Panc1 (cell line): ENCODE measurements at regions not wholly inside any gene's neighbourhood (a gene's known extent, or its start where the extent isn't known, plus 50 kb on each side); places are given as distances from the start of the nearest gene placed in this dataset.

Experiments
- ATAC-seq: fragments of 200-7000 bp; cut with Tn5 transposase; 2 replicates; pipeline ENCODE4 v1.9.1; 2020; ENCODE audit warnings: mild to moderate bottlenecking, moderate library complexity
- BruUV-seq: library from RNA; stranded (reverse); fragments of 400-500 nt; replicated peaks from 2 replicates; lab custom pipeline; 2021; lab: Mats Ljungman, UMichigan
- CTCF ChIA-PET: fragments of 300-600 bp; sonication (Branson Sonifier 250); formaldehyde crosslinking; loops from one replicate; lab custom pipeline; 2022; ENCODE audit warnings: antibody characterized with exemption; lab: Charles Lee
- POLR2A ChIA-PET: fragments of 300-600 bp; sonication (Branson Sonifier 250); formaldehyde crosslinking; loops from one replicate; lab custom pipeline; 2022; ENCODE audit warnings: antibody characterized with exemption; lab: Charles Lee
- DNase-seq: peaks from one replicate; pipeline ENCODE4 v3.0.0-alpha.2; 2010; ENCODE audit warnings: low read depth, low spot score
- H3K27ac ChIP-seq: 2 replicates; pipeline ENCODE4 v1.5.1; 2011; ENCODE audit warnings: mild to moderate bottlenecking, low read length, inconsistent platforms
- H3K27me3 ChIP-seq: fragments of 200-500 bp; sonication (Bioruptor generic); 2 replicates; pipeline ENCODE4 v1.6.0; 2014; ENCODE audit warnings: low read length, inconsistent platforms; ENCODE audit not compliant: control insufficient read depth, insufficient read depth
- H3K36me3 ChIP-seq: fragments of 200-500 bp; sonication (Bioruptor generic); 2 replicates; pipeline ENCODE4 v1.5.1; 2014; ENCODE audit warnings: inconsistent platforms, mild to moderate bottlenecking, low read length, moderate library complexity; ENCODE audit not compliant: control insufficient read depth, insufficient read depth
- H3K4me1 ChIP-seq: 2 replicates; pipeline ENCODE4 v1.5.1; 2011; ENCODE audit warnings: inconsistent platforms, mild to moderate bottlenecking, low read length, moderate library complexity; ENCODE audit not compliant: control insufficient read depth, insufficient read depth
- H3K4me3 ChIP-seq, 2 experiments: 2 replicates each; pipeline ENCODE4 v1.5.1; 2011 to 2012; ENCODE audit warnings: low read depth in 2 of 2, low read length in 2 of 2, mild to moderate bottlenecking in 2 of 2, inconsistent platforms in 1 of 2, moderate library complexity in 1 of 2
- H3K9me3 ChIP-seq: fragments of 200-500 bp; sonication (Bioruptor generic); 2 replicates; pipeline ENCODE4 v1.5.1; 2014; ENCODE audit warnings: low read depth, mild to moderate bottlenecking, inconsistent platforms, low read length, moderate library complexity; ENCODE audit not compliant: control insufficient read depth, insufficient read depth
- POLR2AphosphoS5 ChIP-seq: IDR thresholded peaks from 2 replicates; pipeline ENCODE4 v1.6.1; 2012; ENCODE audit warnings: mild to moderate bottlenecking, low read depth, low read length, moderate library complexity
- SIN3A ChIP-seq: IDR thresholded peaks from 2 replicates; pipeline ENCODE4 v1.6.1; 2012; ENCODE audit warnings: low read depth, mild to moderate bottlenecking, low read length, moderate library complexity, borderline replicate concordance; ENCODE audit not compliant: insufficient read depth
- TCF7L2 ChIP-seq: IDR thresholded peaks from 2 replicates; pipeline ENCODE4 v1.6.1; 2011; ENCODE audit warnings: mild to moderate bottlenecking, low read depth, low read length, inconsistent platforms
- in situ Hi-C: cut with HindIII; loops from 2 replicates; pipeline ENCODE4 v1.10.0; 2016; ENCODE audit warnings: low sequenced_read_pairs, low pct_unique_long_range_greater_than_20kb
- intact Hi-C: fragments of 100-400 bp; cut with micrococcal nuclease; formaldehyde crosslinking; loops from one replicate; pipeline ENCODE4 v1.10.0; 2022; ENCODE audit not compliant: unreplicated experiment
- TF ChIP-seq, protein P1 (sequence below): fragments of 450-650 bp; IDR thresholded peaks from 2 replicates; pipeline ENCODE4 v1.5.1; 2017; ENCODE audit warnings: mild to moderate bottlenecking
- TF ChIP-seq, protein P2 (sequence below), 2 experiments: IDR thresholded peaks; 2 replicates each; pipeline ENCODE4 v1.6.1; 2011 to 2012; ENCODE audit warnings: low read depth in 2 of 2, control low read depth in 1 of 2, low read length in 1 of 2, mild to moderate bottlenecking in 1 of 2, moderate library complexity in 1 of 2; ENCODE audit not compliant: insufficient read depth in 1 of 2

DNA sequence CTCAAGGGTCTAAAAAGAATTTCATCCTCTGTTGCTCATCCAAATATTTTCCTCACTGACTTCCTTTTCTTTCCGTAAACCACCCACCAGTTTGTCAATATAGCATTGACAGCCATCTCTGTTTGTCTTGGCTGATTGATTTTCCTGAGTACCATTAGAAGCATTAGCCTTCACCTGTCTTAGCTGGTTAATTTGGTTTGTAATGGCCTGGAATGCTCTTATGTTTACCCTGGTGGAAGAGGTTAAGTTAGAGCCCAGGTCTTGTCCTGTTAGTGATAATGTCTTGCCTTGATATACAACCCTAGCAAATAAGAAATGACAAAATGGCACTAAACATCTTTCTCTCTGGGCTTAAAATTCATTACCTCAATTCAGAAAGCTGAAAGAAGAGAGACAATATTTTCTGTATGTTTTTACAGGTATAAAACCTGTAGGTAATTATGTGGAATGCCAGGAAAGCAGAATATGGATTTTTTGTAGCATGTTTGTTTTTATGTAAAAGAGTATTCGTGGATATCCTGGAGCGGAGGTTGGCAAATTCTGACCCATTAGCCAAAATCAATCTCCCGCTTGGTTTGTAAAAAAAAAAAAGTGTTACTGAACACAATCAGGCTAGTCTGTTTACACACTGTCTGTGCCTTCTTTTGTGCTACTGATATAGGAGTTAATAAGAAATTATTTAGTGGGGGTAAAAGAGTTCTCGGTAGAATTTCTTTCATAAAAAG is 224.4 kb upstream of the DAAM1 start:
- ATAC-seq (no peak), DNase-seq (no peak)
- no peaks in the 10 kb centered on the region for H3K36me3 ChIP-seq
- BruUV-seq = no TSS peak
- intact Hi-C loops = no loop called here
- H3K27ac ChIP-seq = no peak overlapping the region
- ChIA-PET CTCF (no interaction called here), POLR2A (no interaction called here)
- TF ChIP-seq, protein P1, sequence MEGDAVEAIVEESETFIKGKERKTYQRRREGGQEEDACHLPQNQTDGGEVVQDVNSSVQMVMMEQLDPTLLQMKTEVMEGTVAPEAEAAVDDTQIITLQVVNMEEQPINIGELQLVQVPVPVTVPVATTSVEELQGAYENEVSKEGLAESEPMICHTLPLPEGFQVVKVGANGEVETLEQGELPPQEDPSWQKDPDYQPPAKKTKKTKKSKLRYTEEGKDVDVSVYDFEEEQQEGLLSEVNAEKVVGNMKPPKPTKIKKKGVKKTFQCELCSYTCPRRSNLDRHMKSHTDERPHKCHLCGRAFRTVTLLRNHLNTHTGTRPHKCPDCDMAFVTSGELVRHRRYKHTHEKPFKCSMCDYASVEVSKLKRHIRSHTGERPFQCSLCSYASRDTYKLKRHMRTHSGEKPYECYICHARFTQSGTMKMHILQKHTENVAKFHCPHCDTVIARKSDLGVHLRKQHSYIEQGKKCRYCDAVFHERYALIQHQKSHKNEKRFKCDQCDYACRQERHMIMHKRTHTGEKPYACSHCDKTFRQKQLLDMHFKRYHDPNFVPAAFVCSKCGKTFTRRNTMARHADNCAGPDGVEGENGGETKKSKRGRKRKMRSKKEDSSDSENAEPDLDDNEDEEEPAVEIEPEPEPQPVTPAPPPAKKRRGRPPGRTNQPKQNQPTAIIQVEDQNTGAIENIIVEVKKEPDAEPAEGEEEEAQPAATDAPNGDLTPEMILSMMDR = no peak
- TF ChIP-seq POLR2AphosphoS5 (no peak), TCF7L2 (no peak), SIN3A (no peak)
- TF ChIP-seq, protein P2, sequence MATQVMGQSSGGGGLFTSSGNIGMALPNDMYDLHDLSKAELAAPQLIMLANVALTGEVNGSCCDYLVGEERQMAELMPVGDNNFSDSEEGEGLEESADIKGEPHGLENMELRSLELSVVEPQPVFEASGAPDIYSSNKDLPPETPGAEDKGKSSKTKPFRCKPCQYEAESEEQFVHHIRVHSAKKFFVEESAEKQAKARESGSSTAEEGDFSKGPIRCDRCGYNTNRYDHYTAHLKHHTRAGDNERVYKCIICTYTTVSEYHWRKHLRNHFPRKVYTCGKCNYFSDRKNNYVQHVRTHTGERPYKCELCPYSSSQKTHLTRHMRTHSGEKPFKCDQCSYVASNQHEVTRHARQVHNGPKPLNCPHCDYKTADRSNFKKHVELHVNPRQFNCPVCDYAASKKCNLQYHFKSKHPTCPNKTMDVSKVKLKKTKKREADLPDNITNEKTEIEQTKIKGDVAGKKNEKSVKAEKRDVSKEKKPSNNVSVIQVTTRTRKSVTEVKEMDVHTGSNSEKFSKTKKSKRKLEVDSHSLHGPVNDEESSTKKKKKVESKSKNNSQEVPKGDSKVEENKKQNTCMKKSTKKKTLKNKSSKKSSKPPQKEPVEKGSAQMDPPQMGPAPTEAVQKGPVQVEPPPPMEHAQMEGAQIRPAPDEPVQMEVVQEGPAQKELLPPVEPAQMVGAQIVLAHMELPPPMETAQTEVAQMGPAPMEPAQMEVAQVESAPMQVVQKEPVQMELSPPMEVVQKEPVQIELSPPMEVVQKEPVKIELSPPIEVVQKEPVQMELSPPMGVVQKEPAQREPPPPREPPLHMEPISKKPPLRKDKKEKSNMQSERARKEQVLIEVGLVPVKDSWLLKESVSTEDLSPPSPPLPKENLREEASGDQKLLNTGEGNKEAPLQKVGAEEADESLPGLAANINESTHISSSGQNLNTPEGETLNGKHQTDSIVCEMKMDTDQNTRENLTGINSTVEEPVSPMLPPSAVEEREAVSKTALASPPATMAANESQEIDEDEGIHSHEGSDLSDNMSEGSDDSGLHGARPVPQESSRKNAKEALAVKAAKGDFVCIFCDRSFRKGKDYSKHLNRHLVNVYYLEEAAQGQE (IDR thresholded peaks at IDR 0.05; ENCODE audit: insufficient read depth in 1 of 2, low read depth in 2 of 2, low read length in 1 of 2) = no peak
- no peak overlapping the region for H3K4me3 ChIP-seq
- H3K4me1 ChIP-seq = no peaks in the 10 kb centered on the region
- no peaks in the 10 kb centered on the region for H3K9me3 ChIP-seq
- H3K27me3 ChIP-seq = no peaks in the 10 kb centered on the region
- in situ Hi-C loops = no loop called here

DNA sequence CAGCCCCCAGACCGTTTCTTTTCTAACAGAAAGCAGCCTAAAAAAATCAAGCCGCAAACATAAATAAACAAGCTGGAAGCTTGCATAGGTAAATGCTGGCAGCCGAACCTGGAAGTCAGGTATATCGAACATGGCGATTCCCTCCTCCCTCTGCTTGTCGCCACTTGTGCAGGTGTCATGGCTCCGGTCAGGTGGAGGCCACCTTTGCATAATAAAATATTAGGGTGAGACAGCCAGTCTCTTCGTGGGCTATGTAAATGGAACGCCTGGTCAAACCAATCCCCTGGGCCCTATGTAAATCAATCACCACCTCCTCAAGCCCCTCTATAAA is 223.9 kb upstream of the DAAM1 start:
- Histone ChIP-seq H3K27me3 (no peaks in the 10 kb centered on the region), H3K9me3 (no peaks in the 10 kb centered on the region), H3K4me1 (no peaks in the 10 kb centered on the region), H3K36me3 (no peaks in the 10 kb centered on the region), H3K27ac (no peak overlapping the region), H3K4me3 (no peak overlapping the region)
- POLR2A ChIA-PET = no interaction called here
- ATAC-seq (no peak), DNase-seq (no peak)
- no TSS peak for BruUV-seq
- TF ChIP-seq, protein P1 = no peak
- TF ChIP-seq SIN3A (no peak), POLR2AphosphoS5 (no peak), TCF7L2 (no peak)
- TF ChIP-seq, protein P2 (IDR thresholded peaks at IDR 0.05; ENCODE audit: insufficient read depth in 1 of 2, low read depth in 2 of 2, low read length in 1 of 2) = no peak
- CTCF ChIA-PET = no interaction called here
- in situ Hi-C loops (no loop called here), intact Hi-C loops (no loop called here)
